Prostate gland (tissue), 2 donors: ENCODE measurements at regions not wholly inside any gene's neighbourhood (a gene's known extent, or its start where the extent isn't known, plus 50 kb on each side); places are given as distances from the start of the nearest gene placed in this dataset.

Experiments used
- DNase-seq: peaks from one replicate; pipeline ENCODE4 v3.0.0-alpha.2; 2019; ENCODE audit warnings: low spot score
- H3K27ac ChIP-seq, 2 donors: fragments of 200-600 bp; sonication (generic); 2 replicates each; pipeline ENCODE4 v1.5.1; 2017 to 2019
- H3K27me3 ChIP-seq: fragments of 200-600 bp; sonication (generic); replicated peaks from 2 replicates; pipeline ENCODE4 v1.5.1; 2019; ENCODE audit not compliant: insufficient read depth
- H3K36me3 ChIP-seq, 2 donors: fragments of 200-600 bp; sonication (generic); 1 replicate in 1 of 2; 2 replicates in 1 of 2; pipeline versions ENCODE4 v1.5.1 to v1.8.1; 2017 to 2019
- H3K4me1 ChIP-seq: fragments of 200-600 bp; sonication (generic); replicated peaks from 2 replicates; pipeline ENCODE4 v1.5.1; 2019
- H3K4me3 ChIP-seq, 2 donors: fragments of 200-600 bp; sonication (generic); 2 replicates each; pipeline ENCODE4 v1.5.1; 2017 to 2019
- H3K9me3 ChIP-seq: fragments of 200-600 bp; sonication (generic); 2 replicates; pipeline ENCODE4 v1.5.1; 2017
- POLR2A ChIP-seq: fragments of 450-650 bp; IDR thresholded peaks from one replicate; pipeline ENCODE4 v1.6.1; 2016; ENCODE audit warnings: antibody characterized with exemption, mild to moderate bottlenecking
- POLR2AphosphoS5 ChIP-seq: sonication (generic); formaldehyde crosslinking; IDR thresholded peaks from one replicate; pipeline ENCODE4 v1.6.1; 2017; ENCODE audit warnings: antibody characterized with exemption
- WGBS: methylation state at CpG from one replicate; pipeline ENCODE4 v1.1.5; 2018; 5-methylcytosine and 5-hydroxymethylcytosine counted together
- intact Hi-C: fragments of 100-400 bp; cut with DNase I; formaldehyde crosslinking; loops from one replicate; pipeline ENCODE4 v1.14.2; 2022
- TF ChIP-seq, protein P1 (sequence below), 4 experiments: fragments of 200-600 bp in 2 of 4; fragments of 450-650 bp in 2 of 4; sonication (generic) in 2 of 4; IDR thresholded peaks; 1 replicate in 3 of 4; 2 replicates in 1 of 4; pipeline ENCODE4 v1.5.1; 2016 to 2019; ENCODE audit warnings: antibody characterized with exemption in 4 of 4, mild to moderate bottlenecking in 2 of 4, moderate library complexity in 2 of 4

DNA sequence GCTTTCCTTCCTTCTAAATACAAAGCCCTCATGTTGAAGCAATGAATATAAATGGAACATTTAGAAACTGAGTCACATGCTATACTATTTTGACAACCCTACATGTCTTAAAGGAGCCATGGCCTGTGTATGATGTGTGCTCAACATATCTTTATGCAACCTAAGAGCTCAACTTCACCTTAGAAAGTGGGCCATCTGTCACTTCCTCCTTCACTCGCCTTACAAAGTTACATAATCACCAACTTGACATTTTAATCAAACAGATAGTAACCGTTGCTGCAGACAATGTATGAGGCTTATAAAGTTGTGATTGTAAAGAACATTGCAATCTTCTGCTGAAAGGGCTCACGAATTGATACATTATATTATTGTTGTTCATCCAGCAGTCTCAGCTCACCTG, 163.6 kb downstream of the SERPINI1 start:
- DNase-seq: no peak
- intact Hi-C loops: no loop called here
- Histone ChIP-seq H3K36me3 (no peaks in the 10 kb centered on the region), H3K27me3 (no peaks in the 10 kb centered on the region), H3K9me3 (no peaks in the 10 kb centered on the region), H3K27ac (no peak overlapping the region), H3K4me1 (no peaks in the 10 kb centered on the region), H3K4me3 (no peak overlapping the region)
- TF ChIP-seq POLR2AphosphoS5: no peak
- TF ChIP-seq, protein P1, sequence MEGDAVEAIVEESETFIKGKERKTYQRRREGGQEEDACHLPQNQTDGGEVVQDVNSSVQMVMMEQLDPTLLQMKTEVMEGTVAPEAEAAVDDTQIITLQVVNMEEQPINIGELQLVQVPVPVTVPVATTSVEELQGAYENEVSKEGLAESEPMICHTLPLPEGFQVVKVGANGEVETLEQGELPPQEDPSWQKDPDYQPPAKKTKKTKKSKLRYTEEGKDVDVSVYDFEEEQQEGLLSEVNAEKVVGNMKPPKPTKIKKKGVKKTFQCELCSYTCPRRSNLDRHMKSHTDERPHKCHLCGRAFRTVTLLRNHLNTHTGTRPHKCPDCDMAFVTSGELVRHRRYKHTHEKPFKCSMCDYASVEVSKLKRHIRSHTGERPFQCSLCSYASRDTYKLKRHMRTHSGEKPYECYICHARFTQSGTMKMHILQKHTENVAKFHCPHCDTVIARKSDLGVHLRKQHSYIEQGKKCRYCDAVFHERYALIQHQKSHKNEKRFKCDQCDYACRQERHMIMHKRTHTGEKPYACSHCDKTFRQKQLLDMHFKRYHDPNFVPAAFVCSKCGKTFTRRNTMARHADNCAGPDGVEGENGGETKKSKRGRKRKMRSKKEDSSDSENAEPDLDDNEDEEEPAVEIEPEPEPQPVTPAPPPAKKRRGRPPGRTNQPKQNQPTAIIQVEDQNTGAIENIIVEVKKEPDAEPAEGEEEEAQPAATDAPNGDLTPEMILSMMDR (IDR thresholded peaks at IDR 0.05): no peak
- TF ChIP-seq POLR2A: no peak
- 19% methylated on average over 3 of the region's 3 CpGs for WGBS

DNA sequence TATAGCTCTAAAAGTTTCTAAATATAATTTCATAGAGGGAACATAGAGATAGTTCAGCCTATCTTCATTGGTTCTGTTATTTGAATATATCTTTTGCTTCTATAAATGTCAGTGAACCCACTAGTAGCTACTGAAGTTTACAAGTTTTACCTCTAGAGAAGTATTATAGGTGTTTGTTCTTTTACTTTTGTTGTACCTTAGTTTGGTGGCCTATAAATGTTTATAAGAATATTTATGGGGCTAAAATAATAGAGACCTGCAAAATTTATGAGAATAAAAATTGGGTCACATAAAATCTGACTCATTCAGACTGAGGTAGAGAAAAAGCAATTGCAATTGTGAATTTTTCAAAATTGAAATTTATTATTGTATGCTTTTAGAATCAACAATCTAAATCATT, 162.6 kb downstream of the SERPINI1 start:
- DNase-seq: no peak

DNA sequence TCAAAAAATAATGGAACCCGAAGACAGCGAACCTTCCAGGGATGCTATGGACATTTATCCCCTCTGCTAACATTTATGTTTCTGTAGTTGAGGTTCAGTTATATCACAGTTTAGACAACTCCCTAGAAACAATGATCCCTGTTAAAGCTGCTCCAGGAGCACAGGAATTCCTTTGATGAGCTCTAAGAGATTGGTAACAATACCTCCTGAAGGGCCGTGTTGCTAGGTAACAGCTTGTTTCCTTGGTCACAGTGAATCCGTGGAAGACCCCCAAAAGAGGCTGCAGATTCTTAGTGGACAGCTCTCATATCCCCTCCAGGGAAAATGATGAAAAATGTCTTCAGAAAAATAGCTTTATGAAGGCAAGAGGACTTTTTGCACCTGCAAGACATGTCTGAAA, 160.2 kb downstream of the SERPINI1 start:
- Histone ChIP-seq H3K9me3 (no peaks in the 10 kb centered on the region), H3K4me3 (no peak overlapping the region), H3K27me3 (no peaks in the 10 kb centered on the region), H3K27ac (no peak overlapping the region), H3K4me1 (no peaks in the 10 kb centered on the region), H3K36me3 (no peaks in the 10 kb centered on the region)
- 54% methylated on average over 4 of the region's 4 CpGs for WGBS
- TF ChIP-seq, protein P1 (IDR thresholded peaks at IDR 0.05): no peak
- TF ChIP-seq POLR2A: no peak
- no peak for TF ChIP-seq POLR2AphosphoS5
- intact Hi-C loops: no loop called here
- no peak for DNase-seq

More for the DNA sequence above, 162.6 kb downstream of the SERPINI1 start:
- Histone ChIP-seq H3K36me3 (no peaks in the 10 kb centered on the region), H3K27me3 (no peaks in the 10 kb centered on the region), H3K9me3 (no peaks in the 10 kb centered on the region), H3K4me3 (no peak overlapping the region), H3K27ac (no peak overlapping the region), H3K4me1 (no peaks in the 10 kb centered on the region)
- TF ChIP-seq, protein P1 (IDR thresholded peaks at IDR 0.05): no peak
- TF ChIP-seq POLR2A (no peak), POLR2AphosphoS5 (no peak)
- intact Hi-C loops: no loop called here

DNA sequence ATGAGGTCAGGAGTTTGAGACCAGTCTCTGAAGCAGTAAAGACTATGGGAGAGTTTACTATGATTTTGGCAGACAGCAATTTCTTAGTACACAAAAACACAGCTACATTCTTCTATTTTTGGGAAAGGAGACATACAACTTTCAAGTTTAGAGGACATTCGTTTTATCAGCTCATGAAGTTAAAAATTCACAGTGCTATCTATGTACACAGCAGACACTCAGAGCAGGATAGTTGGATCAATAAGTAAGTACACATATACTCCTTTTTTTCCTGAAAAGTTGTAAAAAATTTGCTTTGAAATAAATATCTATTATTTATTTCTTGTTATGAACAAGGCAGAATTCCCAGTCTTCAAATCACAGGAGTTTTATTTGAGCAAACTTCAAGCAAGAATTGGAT, 159.7 kb downstream of the SERPINI1 start:
- intact Hi-C loops: no loop called here
- H3K4me1 ChIP-seq: no peaks in the 10 kb centered on the region
- no peak for DNase-seq
- no peaks in the 10 kb centered on the region for H3K27me3 ChIP-seq
- no peak overlapping the region for H3K27ac ChIP-seq
- WGBS: 49% methylated on average over 1 of the region's 1 CpG
- H3K36me3 ChIP-seq: no peaks in the 10 kb centered on the region
- no peak for TF ChIP-seq POLR2A
- no peak for TF ChIP-seq POLR2AphosphoS5
- TF ChIP-seq, protein P1 (IDR thresholded peaks at IDR 0.05): no peak
- no peaks in the 10 kb centered on the region for H3K9me3 ChIP-seq
- H3K4me3 ChIP-seq: no peak overlapping the region

DNA sequence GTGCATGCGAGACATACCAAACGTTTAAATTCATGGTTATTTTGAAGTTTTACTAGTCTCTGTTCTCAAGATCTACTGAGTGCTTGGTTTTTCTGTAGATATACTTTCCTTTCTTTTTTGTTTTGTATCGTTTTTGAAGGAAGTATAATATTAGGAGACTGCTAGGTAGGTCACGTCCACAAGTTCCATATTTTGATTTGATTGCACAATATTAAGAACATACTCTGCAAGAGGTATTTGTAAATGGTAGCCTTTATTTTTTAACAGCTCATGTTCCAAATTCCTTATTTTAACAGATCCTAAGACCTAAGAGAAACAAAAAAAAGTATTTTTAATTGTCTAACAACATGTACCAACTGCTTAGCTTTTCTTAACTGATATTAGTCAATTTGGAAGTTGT, 156.7 kb downstream of the SERPINI1 start:
- Histone ChIP-seq H3K4me3 (no peak overlapping the region), H3K36me3 (no peaks in the 10 kb centered on the region), H3K9me3 (no peaks in the 10 kb centered on the region), H3K27ac (no peak overlapping the region), H3K4me1 (no peaks in the 10 kb centered on the region), H3K27me3 (no peaks in the 10 kb centered on the region)
- 84% methylated on average over 4 of the region's 4 CpGs for WGBS
- DNase-seq: no peak
- intact Hi-C loops: no loop called here
- TF ChIP-seq POLR2AphosphoS5 (no peak), POLR2A (no peak)
- TF ChIP-seq, protein P1 (IDR thresholded peaks at IDR 0.05): no peak
